ENCODE measurements at regions not wholly inside any gene's neighbourhood (a gene's known extent, or its start where the extent isn't known, plus 50 kb on each side); places are given as distances from the start of the nearest gene placed in this dataset.

- no peak for TF ChIP-seq POLR2A (IDR thresholded peaks at IDR 0.05; ENCODE audit: low read length)
- TF ChIP-seq GATA1 (IDR thresholded peaks at IDR 0.05; ENCODE audit: low read depth, low read length), result no peak
These were observed 247.9 kb downstream of the LURAP1L start for GRCh38 chr9:13022756-13023155.
